OCI-LY3 (cell line): ENCODE measurements at regions not wholly inside any gene's neighbourhood (a gene's known extent, or its start where the extent isn't known, plus 50 kb on each side); places are given as distances from the start of the nearest gene placed in this dataset.

Source experiments
- H2AFZ ChIP-seq: fragments of 200-600, 300-600 bp; shearing (Covaris generic); 2 replicates; pipeline ENCODE4 v1.6.0; 2014; ENCODE audit warnings: antibody characterized with exemption, low read depth, low read length
- H3K27ac ChIP-seq: fragments of 200-600, 300-600 bp; sonication (generic); 2 replicates; pipeline ENCODE4 v1.5.1; 2014; ENCODE audit warnings: mild to moderate bottlenecking, low read length, moderate library complexity, mixed read lengths
- H3K27me3 ChIP-seq: fragments of 200-600, 300-600 bp; sonication (generic); 2 replicates; pipeline ENCODE4 v1.6.1; 2014; ENCODE audit warnings: low read depth, low read length, mixed read lengths
- H3K36me3 ChIP-seq: fragments of 200-600, 300-600 bp; sonication (generic); replicated peaks from 2 replicates; pipeline ENCODE3; 2014; ENCODE audit warnings: low read depth, low read length, mixed read lengths
- H3K4me1 ChIP-seq: fragments of 300-600, 200-600 bp; sonication (generic); 2 replicates; pipeline ENCODE4 v1.6.1; 2014; ENCODE audit warnings: low read length, mixed read lengths
- H3K4me2 ChIP-seq: fragments of 200-600, 300-600 bp; sonication (generic); 2 replicates; pipeline ENCODE4 v1.6.1; 2014; ENCODE audit warnings: low read length, mixed read lengths
- H3K4me3 ChIP-seq: fragments of 300-600, 200-600 bp; sonication (generic); 2 replicates; pipeline ENCODE4 v1.5.1; 2014; ENCODE audit warnings: antibody characterized with exemption, mild to moderate bottlenecking, low read length, moderate library complexity
- H3K79me2 ChIP-seq: fragments of 300-600, 200-600 bp; shearing (Covaris generic); 2 replicates; pipeline ENCODE4 v1.6.1; 2014; ENCODE audit warnings: mild to moderate bottlenecking, low read length, mixed read lengths
- H3K9ac ChIP-seq: fragments of 300-600, 200-600 bp; shearing (Covaris generic); 2 replicates; pipeline ENCODE4 v1.6.0; 2014; ENCODE audit warnings: mild to moderate bottlenecking, low read length, moderate library complexity
- H3K9me3 ChIP-seq: fragments of 200-600, 300-600 bp; shearing (Covaris generic); 2 replicates; pipeline ENCODE4 v1.6.1; 2014; ENCODE audit warnings: low read length, mixed read lengths; ENCODE audit not compliant: insufficient read depth
- H4K20me1 ChIP-seq: fragments of 200-600, 300-600 bp; sonication (generic); 2 replicates; pipeline ENCODE4 v1.6.1; 2016; ENCODE audit warnings: low read length, mixed read lengths; ENCODE audit not compliant: insufficient read depth
- EZH2phosphoT487 ChIP-seq: fragments of 200-600 bp; shearing (Covaris generic); IDR thresholded peaks from 2 replicates; pipeline ENCODE4 v1.6.1; 2018; ENCODE audit warnings: antibody characterized with exemption, mixed run types, low read depth
- TF ChIP-seq, protein P1 (sequence below): fragments of 200-600, 300-600 bp; sonication (generic); IDR thresholded peaks from 2 replicates; pipeline ENCODE4 v1.5.1; 2014; ENCODE audit warnings: antibody characterized with exemption, low read length, low read depth

DNA sequence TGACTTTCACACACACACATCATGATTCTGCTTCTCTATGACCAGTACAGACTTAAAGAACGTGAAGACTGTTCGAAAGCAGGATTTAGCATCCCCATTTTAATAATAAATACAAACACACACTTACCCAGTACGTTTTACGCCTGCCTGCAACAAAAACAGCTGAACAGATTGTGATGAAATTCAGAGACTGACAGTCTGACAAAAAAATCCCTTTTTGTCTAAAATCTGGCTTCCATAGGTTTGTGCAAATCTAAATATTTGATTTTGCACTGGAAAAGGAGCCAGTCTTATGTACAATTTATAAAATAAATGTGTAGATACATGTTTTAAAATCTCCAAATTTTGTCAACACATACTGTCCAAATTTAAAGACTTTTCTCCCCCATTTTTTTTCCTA is 630.7 kb downstream of the ZEB2 start:
- no peak overlapping the region for H2AFZ ChIP-seq
- no peak overlapping the region for H3K27ac ChIP-seq
- no peaks in the 10 kb centered on the region for H3K79me2 ChIP-seq
- no peak overlapping the region for H3K9ac ChIP-seq
- no peak overlapping the region for H3K4me2 ChIP-seq
- no peaks in the 10 kb centered on the region for H4K20me1 ChIP-seq
- H3K4me1 ChIP-seq, result no peaks in the 10 kb centered on the region
- H3K9me3 ChIP-seq, result no peaks in the 10 kb centered on the region
- H3K4me3 ChIP-seq, result no peak overlapping the region
- TF ChIP-seq, protein P1, sequence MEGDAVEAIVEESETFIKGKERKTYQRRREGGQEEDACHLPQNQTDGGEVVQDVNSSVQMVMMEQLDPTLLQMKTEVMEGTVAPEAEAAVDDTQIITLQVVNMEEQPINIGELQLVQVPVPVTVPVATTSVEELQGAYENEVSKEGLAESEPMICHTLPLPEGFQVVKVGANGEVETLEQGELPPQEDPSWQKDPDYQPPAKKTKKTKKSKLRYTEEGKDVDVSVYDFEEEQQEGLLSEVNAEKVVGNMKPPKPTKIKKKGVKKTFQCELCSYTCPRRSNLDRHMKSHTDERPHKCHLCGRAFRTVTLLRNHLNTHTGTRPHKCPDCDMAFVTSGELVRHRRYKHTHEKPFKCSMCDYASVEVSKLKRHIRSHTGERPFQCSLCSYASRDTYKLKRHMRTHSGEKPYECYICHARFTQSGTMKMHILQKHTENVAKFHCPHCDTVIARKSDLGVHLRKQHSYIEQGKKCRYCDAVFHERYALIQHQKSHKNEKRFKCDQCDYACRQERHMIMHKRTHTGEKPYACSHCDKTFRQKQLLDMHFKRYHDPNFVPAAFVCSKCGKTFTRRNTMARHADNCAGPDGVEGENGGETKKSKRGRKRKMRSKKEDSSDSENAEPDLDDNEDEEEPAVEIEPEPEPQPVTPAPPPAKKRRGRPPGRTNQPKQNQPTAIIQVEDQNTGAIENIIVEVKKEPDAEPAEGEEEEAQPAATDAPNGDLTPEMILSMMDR, result no peak
- no peaks in the 10 kb centered on the region for H3K36me3 ChIP-seq
- H3K27me3 ChIP-seq, result no peaks in the 10 kb centered on the region

DNA sequence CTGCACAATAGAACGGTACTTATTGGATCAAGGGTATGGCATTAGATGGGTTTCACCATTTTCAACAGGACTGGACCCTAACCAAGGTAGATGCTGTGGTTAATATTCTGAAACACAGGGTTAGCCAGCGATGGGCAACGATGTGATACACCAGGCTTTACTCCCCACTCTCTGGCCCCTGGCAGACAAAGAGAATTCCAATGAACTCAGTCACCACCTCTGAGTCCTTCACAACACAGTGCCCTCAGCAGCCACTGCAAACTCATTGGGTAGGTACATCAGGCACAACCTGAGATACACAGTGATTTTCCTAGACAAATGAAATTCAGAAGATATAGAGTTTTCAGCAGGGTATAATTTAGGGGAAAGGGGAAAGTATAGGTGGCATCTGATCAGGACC is 634.5 kb downstream of the ZEB2 start:
- Histone ChIP-seq H3K9me3 (no peaks in the 10 kb centered on the region), H3K9ac (no peak overlapping the region), H3K79me2 (no peaks in the 10 kb centered on the region), H3K27me3 (no peaks in the 10 kb centered on the region), H4K20me1 (no peaks in the 10 kb centered on the region), H3K4me1 (peaks cover 8% of the 10 kb centered on the region), H2AFZ (no peak overlapping the region), H3K27ac (no peak overlapping the region), H3K4me2 (no peak overlapping the region), H3K4me3 (no peak overlapping the region), H3K36me3 (peaks cover 5% of the 10 kb centered on the region)
- TF ChIP-seq, protein P1, result no peak
- TF ChIP-seq EZH2phosphoT487, result no peak

DNA sequence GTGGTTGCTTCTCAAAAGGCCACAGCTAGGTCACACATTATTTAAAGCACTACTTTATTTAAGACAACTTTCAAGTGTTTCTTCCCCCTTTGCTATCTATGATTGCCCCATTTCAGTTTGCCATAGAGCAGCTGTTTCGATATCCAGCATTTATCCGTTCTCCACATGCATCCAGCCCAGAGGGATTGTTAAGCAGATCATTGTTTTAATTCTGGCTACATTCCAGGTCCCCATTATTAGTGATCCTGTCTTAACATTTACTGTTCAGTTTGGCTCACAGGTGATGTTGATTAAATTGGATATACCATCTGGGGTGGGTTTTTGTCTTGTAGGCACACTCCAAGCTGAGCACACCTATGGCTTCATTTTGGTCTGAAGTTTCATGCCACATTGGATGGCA is 638.7 kb downstream of the ZEB2 start:
- Histone ChIP-seq H2AFZ (no peak overlapping the region), H3K9me3 (no peaks in the 10 kb centered on the region), H3K4me2 (no peak overlapping the region), H4K20me1 (no peaks in the 10 kb centered on the region), H3K79me2 (no peaks in the 10 kb centered on the region), H3K9ac (no peak overlapping the region), H3K36me3 (peaks cover 6% of the 10 kb centered on the region), H3K27me3 (no peaks in the 10 kb centered on the region), H3K4me1 (peaks cover 51% of the 10 kb centered on the region), H3K4me3 (no peak overlapping the region), H3K27ac (no peak overlapping the region)
- no peak for TF ChIP-seq EZH2phosphoT487
- TF ChIP-seq, protein P1, result no peak

DNA sequence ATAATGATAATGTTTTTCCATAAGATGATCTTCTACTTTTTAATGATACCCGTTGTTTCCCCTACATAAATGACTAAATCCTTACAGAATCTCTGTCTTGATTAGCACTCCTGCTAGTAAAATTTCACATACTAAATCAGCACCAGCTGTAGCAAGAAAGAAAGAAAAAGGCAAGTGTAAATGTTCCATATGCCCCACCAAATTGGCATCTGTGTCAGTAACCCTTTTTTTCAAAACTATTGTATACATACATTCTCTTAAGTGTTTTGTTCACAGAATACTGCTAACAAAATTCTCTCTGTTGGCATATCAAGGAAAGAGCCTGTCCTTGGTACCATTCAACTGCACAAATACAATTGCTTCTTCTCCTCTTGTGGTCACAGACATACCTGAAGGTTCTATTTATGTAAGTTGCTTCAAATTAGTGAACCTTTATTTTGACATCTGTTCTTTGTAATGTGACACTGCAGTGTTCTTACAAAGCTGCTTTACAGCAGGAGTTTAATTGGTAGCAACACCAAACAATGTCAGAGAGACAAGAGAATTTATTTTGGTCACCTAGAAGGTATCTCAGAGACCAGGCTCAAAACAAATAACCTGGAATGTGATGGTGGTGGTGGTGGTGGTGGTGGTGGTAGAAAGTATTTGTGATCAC is 641.9 kb downstream of the ZEB2 start:
- Histone ChIP-seq H3K9me3 (peaks cover 14% of the 10 kb centered on the region), H2AFZ (peak overlapping the region; percentile 14; the same call in 1 of the 2 replicates), H3K4me3 (peak overlapping the region; percentile 60), H3K9ac (peak overlapping the region; percentile 83), H3K36me3 (peaks cover 23% of the 10 kb centered on the region), H3K27me3 (no peaks in the 10 kb centered on the region), H4K20me1 (no peaks in the 10 kb centered on the region), H3K4me1 (peaks cover 68% of the 10 kb centered on the region), H3K27ac (peak overlapping the region; percentile 95), H3K79me2 (no peaks in the 10 kb centered on the region), H3K4me2 (peak overlapping the region; percentile 83)
- TF ChIP-seq, protein P1, result no peak
- TF ChIP-seq EZH2phosphoT487, result no peak
